HL-60/S4 treated with phorbol 12-myristate 13-acetate at 8.2 ng/mL for 4 days and 3 days (cell line): ENCODE measurements at regions not wholly inside any gene's neighbourhood (a gene's known extent, or its start where the extent isn't known, plus 50 kb on each side); places are given as distances from the start of the nearest gene placed in this dataset.

ENCODE experiments used
- in situ Hi-C: fragments of 300-500 bp; cut with MboI; formaldehyde crosslinking; loops from 2 replicates; pipeline ENCODE4 v1.15.0; 2022; ENCODE audit warnings: low sequenced_read_pairs

GRCh38 chr15:94107652-94108051 lies 123.7 kb upstream of the MCTP2 start:
- in situ Hi-C loops: no loop called here

- in situ Hi-C loops: no loop called here
These were observed 125.6 kb upstream of the MCTP2 start for GRCh38 chr15:94105760-94106159.

GRCh38 chr15:94100863-94101262 lies 130.5 kb upstream of the MCTP2 start:
- in situ Hi-C loops: no loop called here

DNA sequence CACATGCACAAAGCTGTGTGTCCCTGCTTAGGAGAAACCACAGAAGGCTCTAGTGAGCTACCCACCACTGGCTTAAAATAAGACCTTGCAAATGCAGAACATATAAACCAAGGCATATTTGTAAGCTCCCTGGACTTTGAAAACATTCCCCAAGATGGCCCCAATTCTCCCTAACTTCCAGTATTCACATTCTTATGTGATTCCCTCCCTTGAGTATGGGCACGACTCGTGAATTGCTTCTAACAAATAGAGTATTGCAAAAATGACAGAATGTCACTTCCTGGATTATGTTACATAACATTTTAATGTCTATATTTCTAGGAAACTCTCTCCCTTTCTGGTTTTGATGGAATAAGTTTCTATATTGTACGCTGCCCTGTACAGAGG lies 131.8 kb upstream of the MCTP2 start:
- in situ Hi-C loops: no loop called here

DNA sequence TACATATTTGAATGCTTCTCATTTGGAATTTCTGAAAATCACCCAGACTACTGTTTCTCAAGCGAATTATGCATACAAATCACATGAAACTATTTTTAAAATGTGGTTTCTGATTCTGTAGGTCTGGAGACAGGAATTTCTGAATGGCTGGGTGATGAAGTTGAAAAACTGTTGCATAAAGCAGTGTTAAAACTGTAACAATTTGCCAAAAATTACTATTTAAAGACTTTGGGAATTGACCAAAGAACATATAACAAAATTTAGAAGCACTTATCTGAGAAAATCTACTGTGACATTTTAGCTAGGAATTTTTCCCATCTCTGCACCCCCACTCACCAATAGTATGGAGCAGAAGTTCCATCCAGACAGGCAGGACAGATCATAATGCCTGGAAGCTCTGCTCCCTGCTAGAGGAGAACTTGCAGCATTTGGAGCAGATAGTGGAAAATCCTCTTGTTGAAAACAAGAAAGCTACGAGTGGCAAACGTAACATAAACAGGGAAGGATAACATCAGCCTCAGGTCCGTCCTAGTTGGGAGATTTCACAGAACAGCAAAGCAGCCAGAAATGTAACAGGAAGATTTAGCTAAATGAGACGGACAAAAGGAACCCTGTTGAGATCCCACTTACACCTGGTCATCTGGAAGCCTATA lies 132.3 kb upstream of the MCTP2 start:
- in situ Hi-C loops: no loop called here

DNA sequence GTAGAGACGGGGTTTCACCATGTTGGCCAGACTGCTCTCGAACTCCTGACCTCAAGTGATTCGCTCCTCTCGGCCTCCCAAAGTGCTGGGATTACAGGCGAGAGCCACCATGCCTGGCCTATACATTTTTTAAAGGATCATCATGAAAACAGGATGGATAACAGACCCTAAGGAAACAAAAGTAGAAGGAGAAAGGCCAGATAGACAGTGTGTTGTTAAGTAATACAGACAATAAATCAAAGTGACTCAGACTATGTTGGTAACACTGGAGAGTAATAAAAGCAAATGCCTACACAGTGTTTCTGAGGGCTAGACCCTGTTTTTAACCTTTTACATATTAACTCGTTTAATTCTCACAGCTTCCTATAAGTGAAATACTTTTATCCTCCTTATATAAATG lies 133.8 kb upstream of the MCTP2 start:
- in situ Hi-C loops: no loop called here

DNA sequence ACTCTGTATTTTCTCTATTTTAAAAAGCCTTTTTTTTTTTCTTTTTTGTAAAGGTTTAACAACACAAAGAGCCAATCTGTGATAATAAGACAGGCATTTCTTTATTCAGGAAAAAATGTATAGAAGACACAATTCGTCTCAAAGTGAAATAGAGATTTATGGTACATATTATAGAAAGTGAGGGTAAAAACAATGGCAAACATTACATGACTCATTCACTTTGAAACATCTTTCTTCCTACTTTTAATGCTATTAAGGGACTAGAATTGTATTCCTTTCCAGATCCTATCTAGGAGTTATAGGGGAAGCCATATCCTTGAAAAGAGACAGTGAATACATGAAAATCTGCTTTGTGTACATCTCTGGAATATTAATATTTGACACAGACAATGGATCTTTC lies 137.1 kb upstream of the MCTP2 start:
- in situ Hi-C loops: no loop called here

DNA sequence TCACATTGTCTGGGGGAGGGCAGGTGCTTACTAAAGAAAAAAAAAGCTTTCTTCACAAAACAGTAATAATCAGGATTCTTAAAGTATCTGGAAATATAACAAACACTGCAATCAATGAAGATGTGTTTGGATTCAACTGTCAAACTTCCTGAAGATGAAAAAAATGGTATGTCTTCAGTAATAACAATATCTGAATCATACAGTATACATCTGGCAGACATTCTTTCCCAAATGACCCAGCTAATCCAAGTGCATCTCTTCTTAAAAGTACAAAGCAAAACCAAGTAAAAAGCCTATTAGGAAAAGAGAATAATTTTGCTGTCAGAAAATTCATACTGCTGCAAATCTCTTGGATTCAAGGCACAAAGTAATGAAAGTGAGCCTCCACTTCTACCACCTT lies 145.0 kb upstream of the MCTP2 start:
- in situ Hi-C loops: no loop called here

- in situ Hi-C loops: no loop called here
These were observed 147.8 kb upstream of the MCTP2 start for GRCh38 chr15:94083467-94084052.

GRCh38 chr15:94081829-94082228 lies 149.5 kb upstream of the MCTP2 start:
- in situ Hi-C loops: no loop called here

GRCh38 chr15:94080989-94081605 lies 150.3 kb upstream of the MCTP2 start:
- in situ Hi-C loops: no loop called here

DNA sequence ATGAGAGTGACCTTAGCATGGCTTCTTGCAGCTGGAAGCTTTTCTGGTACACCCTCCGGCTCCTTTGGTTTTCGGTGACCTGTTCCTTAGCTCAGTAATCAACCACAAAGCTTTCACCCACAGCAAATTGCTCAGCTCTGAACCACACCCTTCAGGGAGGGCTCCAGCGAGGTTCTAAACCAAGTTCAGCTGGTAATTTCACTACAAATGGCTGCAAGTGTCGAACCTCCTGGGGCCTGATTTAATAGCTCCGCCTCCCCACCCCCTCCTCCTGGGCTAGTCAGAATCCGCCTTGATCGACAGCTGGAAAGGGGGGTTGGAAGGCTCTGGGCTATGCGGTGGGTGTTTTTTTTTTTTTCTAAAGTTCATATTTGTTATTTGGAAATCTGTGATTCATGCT lies 150.9 kb upstream of the MCTP2 start:
- in situ Hi-C loops: no loop called here

DNA sequence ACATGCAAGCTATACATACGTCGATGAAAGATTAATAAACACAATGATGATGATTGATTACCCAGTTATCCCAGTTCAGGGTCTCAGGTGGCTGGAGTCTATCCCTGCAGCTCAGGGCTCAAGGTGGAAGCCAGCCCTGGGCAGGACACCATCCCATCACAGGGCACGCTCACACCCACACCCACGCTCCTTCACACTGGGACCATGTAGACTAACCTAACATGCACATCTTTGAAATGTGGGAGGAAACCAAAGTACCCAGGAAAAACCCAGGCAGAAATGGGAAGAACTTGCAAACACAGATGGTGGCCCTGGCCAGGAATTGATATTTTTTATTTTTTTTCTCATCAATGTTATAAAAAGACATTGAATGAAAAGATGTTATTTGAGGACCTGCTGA lies 151.4 kb upstream of the MCTP2 start:
- in situ Hi-C loops: no loop called here

GRCh38 chr15:94079459-94079858 lies 151.9 kb upstream of the MCTP2 start:
- in situ Hi-C loops: no loop called here

DNA sequence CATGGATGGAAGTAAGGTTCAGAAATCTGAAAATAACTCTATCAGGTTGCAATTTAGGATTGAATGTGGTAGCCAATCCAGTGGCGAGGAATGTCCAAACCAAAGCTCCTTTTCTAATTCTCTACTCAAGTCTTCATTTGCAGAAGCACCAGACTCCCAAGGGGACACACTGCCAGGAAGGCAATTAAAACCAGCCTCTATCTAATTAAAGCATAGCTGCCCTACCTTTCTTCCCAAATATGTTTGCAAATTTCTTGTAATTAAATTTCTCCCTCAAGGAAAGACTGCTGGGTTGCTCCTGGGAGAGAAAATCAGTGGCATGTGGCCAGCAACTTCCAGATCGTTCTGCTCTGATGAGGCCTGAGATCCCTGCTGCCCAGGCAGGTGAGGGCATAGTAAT lies 153.4 kb upstream of the MCTP2 start:
- in situ Hi-C loops: no loop called here

DNA sequence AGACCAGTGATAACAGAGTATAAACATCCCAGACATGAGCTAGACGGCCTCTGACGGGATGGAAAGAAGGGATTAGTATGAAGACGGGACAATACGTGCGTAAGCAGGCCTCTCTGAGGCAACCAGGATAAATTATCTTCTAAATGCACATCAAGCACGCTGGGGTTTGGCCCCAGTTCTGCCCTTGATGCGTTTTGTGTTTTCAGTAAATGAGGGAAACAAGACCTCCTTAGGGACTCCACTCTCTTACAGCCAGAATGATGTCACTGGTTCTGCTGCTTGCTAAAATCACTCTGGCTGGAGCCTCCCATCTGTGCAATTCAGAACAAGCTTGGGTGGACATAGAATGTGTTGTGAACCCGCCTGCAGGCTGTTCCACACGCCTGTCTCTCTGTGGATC lies 156.0 kb upstream of the MCTP2 start:
- in situ Hi-C loops: no loop called here

DNA sequence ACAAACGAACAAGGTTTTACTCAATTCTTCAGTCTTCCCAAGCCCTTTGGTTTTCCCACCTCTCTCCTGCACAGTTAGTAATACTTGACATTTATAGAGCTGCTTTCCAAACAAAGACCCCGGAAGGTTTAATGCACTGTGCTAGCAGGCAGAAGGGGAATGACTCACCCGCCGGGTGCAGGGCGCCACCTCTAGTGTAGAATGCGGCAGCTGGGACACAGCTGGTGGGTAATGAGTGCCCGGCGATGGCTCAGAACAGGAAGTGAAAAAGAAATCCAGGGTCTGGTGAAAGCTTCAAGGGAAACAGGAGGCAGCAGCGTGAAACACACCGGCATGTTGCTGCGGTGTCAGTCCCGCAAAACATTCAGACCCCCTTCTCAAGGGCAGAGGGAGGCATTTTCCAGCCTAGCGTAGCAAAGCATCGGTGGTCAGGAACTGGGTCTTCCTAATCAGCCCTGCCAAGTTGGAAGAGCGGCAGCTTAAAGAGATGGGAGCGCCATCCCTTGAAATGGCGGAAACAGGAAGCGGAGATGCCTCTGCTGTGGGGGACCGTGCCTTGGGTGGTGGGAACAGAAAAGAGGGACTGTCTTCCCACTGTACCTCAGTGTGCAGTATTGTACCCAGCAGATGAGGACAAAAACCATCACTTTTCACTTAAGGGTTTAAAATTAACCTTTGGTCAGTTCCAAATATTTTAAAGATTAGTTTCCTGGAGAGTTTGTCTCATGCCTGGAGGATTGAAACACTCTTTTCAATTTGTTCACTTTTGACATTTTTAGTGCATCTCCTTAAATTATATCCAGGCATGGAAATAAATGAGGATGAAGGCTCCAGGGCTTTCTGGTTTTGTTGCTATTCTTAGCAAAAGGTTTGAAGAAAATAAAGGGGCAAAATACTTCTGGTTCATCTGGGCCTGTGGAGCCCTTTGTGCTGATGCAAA lies 160.7 kb upstream of the MCTP2 start:
- in situ Hi-C loops: no loop called here

GRCh38 chr15:94069844-94070243 lies 161.5 kb upstream of the MCTP2 start:
- in situ Hi-C loops: no loop called here

DNA sequence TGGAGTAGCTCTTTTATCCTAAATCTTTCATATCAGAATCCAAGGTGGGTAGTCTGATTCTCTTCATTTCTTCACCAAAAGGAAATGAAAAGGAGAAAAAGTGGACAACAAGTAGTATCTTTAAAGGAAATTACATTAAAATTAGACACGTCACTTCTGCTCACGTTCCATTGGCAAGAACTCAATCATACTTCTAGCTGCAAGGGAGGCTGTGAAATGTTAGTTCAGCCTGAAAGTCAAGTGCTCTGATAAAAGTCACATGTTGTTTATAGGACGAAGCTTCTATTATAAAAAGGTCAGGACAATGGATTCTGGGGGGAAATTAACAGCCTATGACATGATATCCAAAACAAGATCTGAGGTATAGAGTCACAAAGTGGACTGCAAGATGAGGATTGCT lies 164.6 kb upstream of the MCTP2 start:
- in situ Hi-C loops: no loop called here

DNA sequence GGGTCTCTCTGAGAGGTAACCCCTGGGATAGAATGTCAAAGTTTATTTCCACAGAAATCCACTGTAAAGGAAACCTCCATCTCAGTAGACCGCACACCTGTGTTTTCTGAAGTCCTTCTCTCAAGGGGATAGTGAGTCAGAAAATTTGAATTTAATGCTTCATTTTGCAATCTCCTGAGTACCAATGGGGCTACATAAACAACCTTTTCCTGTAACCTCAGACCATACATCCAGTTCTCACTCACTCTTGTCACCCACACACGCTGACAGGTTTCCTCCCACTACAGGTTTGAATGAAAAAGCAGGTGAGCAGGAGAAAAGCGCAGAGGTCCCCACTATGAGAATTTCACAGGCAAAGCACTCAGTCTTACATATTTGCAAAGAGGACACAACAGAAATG lies 165.3 kb upstream of the MCTP2 start:
- in situ Hi-C loops: no loop called here

DNA sequence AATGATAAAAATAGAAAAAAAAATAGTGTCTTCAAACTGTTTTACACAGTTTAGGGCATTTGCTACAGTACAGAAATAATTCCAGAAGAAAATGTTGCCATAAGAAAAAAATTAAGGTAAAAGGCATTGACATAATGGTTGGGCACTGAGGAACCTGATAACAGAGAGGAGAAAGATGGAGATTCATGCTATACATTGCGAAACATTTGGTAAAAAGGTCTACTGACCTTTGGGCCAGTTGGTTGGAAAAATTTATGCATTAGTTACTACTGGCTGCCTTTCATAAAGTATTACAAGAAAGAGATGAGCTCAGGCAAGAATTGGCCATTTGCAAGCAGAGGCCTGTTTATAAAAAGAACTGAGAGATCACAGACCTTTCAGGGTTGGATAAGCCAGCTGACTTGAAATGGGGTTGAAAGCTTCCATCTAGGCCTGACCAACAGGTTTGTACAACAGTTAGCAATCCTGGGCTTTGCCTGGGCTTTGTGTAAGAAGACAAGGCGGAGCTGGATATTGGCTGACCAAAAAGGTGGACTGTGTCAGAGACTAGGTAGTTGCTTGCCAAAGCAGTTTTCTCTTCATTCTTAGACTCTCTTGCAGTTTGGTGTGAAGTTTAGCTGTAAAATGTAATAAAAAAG lies 166.6 kb upstream of the MCTP2 start:
- in situ Hi-C loops: no loop called here
